ENCODE measurements at regions not wholly inside any gene's neighbourhood (a gene's known extent, or its start where the extent isn't known, plus 50 kb on each side); places are given as distances from the start of the nearest gene placed in this dataset.

- TF ChIP-seq CTCF (IDR thresholded peaks at IDR 0.05) = no peak
- TF ChIP-seq POLR2A (IDR thresholded peaks at IDR 0.05) = no peak
- TF ChIP-seq EP300 (IDR thresholded peaks at IDR 0.05) = no peak
These were observed 88.6 kb downstream of the NUF2 start for GRCh38 chr1:163410073-163410999.
